ENCODE measurements at regions not wholly inside any gene's neighbourhood (a gene's known extent, or its start where the extent isn't known, plus 50 kb on each side); places are given as distances from the start of the nearest gene placed in this dataset.

DNA sequence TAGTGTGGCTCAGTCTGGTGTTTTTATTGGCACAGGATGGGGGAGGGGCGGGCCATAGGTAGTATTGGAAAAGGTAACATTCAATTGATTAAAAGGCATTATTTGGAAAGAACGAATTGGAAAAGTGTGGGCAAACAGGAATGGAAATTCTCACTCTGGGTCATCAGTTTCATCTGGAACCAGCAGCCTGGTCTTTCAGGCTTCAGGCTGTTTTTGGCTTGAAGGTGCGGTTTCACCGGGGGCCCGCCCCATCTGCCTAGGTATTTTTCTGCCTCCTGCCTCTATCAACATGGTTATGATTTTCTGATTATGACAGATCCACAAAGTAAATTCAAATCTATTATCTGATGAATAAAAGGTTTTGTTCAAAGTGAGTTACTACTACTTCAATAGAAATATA is 59.5 kb upstream of the CD28 start:
- Histone ChIP-seq H2AK5ac (ENCODE audit: low read depth, low read length) (no peak overlapping the region), H3K27me3 (replicated peaks in 1 of 4; ENCODE audit: control insufficient read depth in 3 of 4, extremely low read depth in 1 of 4, insufficient read depth in 3 of 4, low read length in 3 of 4) (no peaks in the 10 kb centered on the region), H3K9me3 (ENCODE audit: insufficient read depth in 2 of 2, low read depth in 1 of 2, low read length in 1 of 2) (no peaks in the 10 kb centered on the region; a peak in 1 of 4 replicates), H3K9ac (replicated peaks in 1 of 4; ENCODE audit: extremely low read depth in 1 of 4, low read depth in 3 of 4, low read length in 3 of 4) (no peak overlapping the region), H3K14ac (ENCODE audit: insufficient read length) (no peak overlapping the region), H3K36me3 (ENCODE audit: control insufficient read depth in 2 of 4, insufficient read depth in 4 of 4, low read length in 3 of 4) (no peaks in the 10 kb centered on the region), H3K4ac (replicated peaks; ENCODE audit: insufficient read length, low read depth, low read length) (no peak overlapping the region), H4K5ac (ENCODE audit: insufficient read length, low read depth, low read length) (no peak overlapping the region), H2BK120ac (replicated peaks; ENCODE audit: low read depth, low read length) (no peak overlapping the region), H3K18ac (ENCODE audit: extremely low read depth, low read length) (no peak overlapping the region), H2BK12ac (ENCODE audit: low read depth, low read length) (no peak overlapping the region), H3K4me2 (ENCODE audit: insufficient read depth in 1 of 2, low read depth in 2 of 2, low read length in 2 of 2) (no peak overlapping the region), H3K4me3 (ENCODE audit: extremely low read depth in 1 of 4, insufficient read depth in 2 of 4, low read depth in 3 of 4, low read length in 4 of 4) (no peak overlapping the region), H3K4me1 (replicated peaks in 1 of 4; ENCODE audit: control insufficient read depth in 3 of 4, insufficient read depth in 4 of 4, low read length in 3 of 4) (no peaks in the 10 kb centered on the region), H3K79me2 (ENCODE audit: control insufficient read depth in 1 of 2, insufficient read depth in 2 of 2, low read length in 2 of 2) (no peaks in the 10 kb centered on the region), H4K8ac (ENCODE audit: extremely low read depth, insufficient read depth, low read length) (no peak overlapping the region), H2BK15ac (ENCODE audit: low read length) (no peak overlapping the region), H2BK5ac (ENCODE audit: low read depth, low read length) (no peak overlapping the region), H2BK20ac (ENCODE audit: low read length) (no peak overlapping the region), H3K79me1 (ENCODE audit: low read depth, low read length) (no peaks in the 10 kb centered on the region), H3K23me2 (ENCODE audit: low read depth, low read length) (no peaks in the 10 kb centered on the region), H3K27ac (ENCODE audit: low read depth, low read length) (no peak overlapping the region), H4K91ac (replicated peaks; ENCODE audit: insufficient read length, low read length) (no peak overlapping the region), H4K20me1 (replicated peaks in 1 of 2; ENCODE audit: control insufficient read depth in 1 of 2, insufficient read depth in 2 of 2, low read length in 2 of 2) (no peaks in the 10 kb centered on the region), H2AFZ (ENCODE audit: low read length) (no peak overlapping the region), H3K56ac (replicated peaks; ENCODE audit: insufficient read length, low read depth, low read length) (no peak overlapping the region), H3K23ac (ENCODE audit: insufficient read length) (no peak overlapping the region)
- DNase-seq (ENCODE audit: low read depth in 1 of 2, low spot score in 2 of 2) (no peak), FAIRE-seq (no peak)
- WGBS, 2 experiments (ENCODE audit: extremely low coverage in 1 of 2, insufficient coverage in 1 of 2, insufficient read length in 1 of 2, insufficient replicate concordance in 2 of 2, low coverage in 1 of 2, low lambda C conversion rate in 2 of 2, missing lambda C conversion rate in 1 of 2): 93% methylated on average over 5 of the region's 5 CpGs; no CpG with 5 or more reads in 1 of the 2 experiments
- ChIA-PET POLR2A (ENCODE audit: partially characterized antibody) (no interaction called here), CTCF (ENCODE audit: partially characterized antibody) (no interaction called here)
- no peak for TF ChIP-seq BCL11A (IDR thresholded peaks at IDR 0.05; ENCODE audit: low read depth in 2 of 2, low read length in 2 of 2)
